NCI-H82 treated with DMSO at 0.1 percent for 48 hours (cell line): ENCODE measurements at regions not wholly inside any gene's neighbourhood (a gene's known extent, or its start where the extent isn't known, plus 50 kb on each side); places are given as distances from the start of the nearest gene placed in this dataset.

ENCODE experiments used
- DNase-seq: peaks from one replicate; lab custom pipeline; 2025; ENCODE audit not compliant: unreplicated experiment; lab: John Stamatoyannopoulos, UW

DNA sequence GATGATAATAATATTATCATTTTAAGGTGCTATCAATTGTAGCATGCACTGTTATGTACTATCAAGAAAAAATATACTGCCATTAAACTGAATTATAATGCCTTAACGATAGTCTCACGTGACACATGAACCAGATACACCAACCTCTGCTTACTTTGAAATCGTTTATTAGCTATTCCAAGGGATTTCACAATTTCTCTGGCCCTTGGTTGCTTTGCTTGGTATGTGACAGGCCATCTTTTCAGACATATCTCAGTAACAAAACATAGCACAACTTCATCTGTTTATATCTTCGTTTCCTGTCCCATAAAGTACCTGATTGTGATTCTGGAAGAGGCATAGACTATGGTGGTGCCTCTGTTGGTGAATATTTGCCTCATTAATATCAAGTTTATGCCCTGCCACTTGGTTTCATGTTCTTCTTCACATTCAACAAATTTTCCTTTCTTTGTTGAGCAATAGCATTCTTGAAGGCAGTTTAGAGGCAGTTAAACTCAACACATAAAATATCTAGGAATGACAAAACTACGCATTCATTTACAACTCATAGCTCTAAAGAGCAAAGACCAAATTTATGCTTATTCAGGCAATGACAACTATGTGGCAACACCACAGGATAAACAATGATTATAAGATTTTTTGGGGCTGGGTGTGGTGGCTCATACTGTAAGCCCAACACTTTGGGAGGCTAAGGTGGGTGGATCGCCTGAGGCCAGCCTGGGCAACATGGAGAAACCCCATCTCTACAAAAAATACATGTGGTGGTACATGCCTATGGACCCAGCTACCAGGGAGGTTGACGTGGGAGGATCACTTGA lies 84.3 kb downstream of the MCFD2 start:
- DNase-seq, result no peak

DNA sequence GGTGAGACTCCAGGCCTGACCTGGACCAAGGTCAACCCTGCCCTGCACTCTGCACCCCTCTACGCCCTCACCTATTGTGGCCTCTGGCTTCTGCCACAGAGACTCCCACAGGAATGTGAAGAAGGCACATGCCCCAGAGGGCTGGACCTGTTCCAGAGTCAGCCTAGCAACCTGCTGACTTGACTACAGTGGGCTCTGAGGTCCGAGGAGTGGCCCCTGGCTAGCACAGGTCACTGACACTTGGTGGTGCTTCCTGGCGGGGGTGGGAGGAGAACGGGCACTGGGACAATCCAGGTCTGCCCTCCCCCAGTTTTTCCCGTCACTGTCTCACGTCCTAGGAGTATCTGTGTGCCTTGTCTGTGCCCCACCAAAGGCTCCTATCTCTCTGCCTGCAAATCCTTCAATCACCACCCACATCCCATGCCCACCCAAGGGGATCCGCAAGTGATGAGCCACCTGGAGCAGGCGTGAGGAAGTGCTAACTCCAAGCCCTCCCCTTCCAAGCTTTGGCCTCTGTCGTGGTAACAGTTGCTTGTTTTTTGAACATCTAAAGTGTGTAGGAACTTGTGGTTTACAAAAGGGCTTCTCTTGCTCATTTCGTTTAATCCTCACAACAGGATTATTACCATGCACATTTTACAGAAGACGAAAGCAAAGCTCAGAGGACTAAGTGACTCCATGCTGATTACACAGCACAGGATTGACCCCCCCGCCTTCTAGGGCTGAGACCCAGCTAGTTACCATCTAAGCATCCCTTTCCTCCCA lies 86.2 kb downstream of the MCFD2 start:
- peak; percentile 68 for DNase-seq

DNA sequence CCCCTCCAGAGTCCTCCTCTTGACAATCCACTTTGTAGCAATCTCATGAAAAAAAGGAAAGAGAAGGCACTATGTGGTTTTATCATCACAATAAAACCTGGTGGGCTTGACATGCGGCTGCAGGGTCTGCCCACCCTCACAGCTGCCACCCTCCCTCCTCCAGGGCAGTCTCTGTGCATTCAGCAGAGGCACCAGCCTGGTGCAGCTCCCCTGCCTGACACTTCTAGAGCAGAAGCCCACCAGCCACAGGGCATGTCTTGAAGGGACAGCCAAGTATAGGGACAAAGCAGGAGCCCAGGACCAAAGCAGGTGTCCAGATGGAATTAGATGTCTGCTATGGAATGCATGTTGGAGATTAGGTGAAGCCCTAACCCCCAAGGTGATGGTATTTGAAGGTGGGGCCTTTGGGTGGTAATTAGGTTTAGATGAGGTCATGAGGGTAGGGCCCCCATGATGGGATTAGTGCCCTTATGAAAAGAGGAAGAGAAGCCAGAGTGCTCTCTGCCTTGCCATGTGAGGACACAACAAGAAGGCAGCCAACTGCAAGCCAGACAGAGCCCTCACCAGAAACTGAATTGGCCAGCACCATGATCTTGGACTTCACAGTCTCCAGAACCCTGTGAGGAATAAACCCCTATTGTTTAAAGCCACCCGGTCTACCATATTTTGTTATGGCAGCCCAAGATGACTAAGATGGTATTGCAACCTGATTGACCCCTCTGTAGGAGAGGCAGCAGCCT lies 86.9 kb downstream of the MCFD2 start:
- DNase-seq, result no peak

DNA sequence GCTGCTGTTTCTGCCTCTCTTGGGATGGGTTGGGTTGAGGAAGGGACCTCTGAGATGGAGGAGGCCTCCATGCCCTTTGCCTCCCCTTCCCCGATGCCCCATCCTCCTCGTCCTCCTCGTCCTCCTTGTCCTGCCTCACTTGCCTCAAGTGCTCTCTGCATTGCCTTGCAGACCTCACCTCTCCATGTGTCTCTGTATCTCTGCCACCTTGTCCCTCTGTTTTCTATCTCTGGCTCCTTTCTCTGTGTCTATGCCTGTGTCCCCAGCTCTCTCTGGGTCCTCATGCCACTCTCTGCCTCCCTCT lies 87.5 kb downstream of the MCFD2 start:
- no peak for DNase-seq

DNA sequence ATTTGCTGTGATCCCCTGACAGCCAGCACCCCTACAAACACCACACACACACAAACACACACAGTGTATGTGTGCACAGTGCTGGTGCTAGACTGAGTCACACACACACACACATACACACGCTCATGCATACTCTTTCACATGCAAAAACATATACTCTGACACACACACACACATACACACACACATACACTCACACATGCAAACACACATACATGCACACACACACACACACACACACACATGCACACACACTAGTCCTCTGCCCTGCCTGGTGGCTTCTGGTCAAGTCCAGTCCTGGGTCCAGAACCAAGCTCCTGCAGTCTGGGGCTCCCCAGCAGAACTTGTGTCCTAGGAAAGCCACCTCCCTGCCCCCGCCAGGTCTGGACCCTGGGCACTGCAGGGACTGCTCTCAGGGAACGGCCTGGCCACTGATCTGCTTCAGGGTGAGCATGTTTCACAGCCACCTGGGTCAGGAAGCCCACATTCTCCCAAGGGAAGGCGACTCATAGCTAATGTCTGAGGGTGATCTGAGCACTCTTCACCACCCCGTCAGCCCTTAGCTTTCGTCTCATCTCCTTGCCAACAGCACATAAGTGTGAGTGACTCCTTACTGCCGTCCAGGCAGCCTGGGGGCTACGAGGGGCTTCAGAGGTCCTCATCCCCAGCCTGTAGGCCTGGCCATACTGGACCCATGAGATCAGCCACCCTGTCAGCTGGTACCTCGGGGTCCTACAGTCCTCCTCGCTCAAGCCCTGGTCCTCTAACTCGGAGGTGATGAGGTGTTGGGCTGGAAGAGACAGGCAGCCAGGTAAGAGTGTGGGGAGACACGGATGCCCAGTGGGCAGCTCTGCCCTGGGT lies 88.1 kb downstream of the MCFD2 start:
- DNase-seq, result no peak

DNA sequence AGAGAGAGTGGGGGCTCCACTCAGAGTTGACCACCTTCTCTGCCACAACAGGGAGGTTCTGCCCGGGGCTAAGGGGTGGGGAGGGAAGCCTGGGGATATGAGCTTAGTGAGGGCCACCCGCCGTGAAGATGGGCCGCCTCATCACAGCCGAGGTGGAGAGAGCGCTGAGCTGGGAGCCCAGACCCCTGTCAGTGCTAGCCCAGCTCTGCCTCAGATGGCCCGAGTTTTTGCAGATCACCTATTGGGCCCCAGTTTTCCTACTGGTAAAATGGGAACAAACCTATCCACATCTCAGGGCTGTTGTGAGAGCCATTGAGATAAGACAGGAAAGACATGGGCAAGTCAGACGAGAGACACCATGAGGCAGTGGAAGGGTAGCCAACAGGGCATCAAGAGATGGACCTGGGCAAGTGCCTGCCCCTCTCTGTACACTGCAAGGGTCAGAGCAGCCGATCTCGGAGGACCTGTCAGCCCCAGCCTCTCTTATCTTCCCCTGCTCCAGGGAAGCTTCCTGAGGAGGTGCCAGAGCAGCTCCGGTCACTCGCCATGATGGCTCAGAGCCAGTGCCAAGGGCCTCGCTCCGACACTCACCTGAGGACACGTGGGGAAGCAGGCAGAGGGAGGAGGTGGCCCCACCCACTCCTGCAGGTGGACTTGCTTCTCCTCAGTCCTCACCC lies 88.9 kb downstream of the MCFD2 start:
- no peak for DNase-seq

DNA sequence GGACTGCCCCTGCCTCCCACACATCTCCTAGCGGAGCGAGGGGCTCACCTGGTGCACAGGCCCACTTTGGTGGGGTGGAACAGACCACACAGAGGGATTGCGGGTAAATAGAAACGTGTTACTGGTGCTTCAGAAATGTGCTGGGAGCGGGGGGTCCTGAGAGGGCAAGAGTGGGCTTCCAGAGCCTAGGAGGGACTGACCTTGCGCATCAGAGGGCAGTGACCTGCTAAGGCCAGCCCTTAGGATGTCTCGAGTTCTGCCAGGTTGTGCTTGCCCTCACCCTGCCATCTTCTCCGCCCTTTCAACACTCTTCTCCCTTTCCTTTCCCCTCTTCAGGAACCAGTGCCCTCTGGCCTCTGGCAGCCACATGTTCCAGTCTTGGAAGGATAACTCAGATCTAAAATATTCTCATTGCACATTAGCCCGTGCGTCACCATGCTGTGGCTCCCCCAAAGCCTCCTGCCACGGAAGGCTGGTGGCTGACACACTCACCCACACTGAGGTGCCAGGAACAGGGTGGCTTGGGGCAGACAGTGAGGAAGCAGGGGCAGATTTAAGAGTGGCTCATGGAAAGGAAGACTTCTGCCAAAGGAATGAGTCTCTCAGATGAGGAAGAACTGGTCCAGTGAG lies 89.6 kb downstream of the MCFD2 start:
- no peak for DNase-seq

GRCh38 chr2:46825231-46825938 lies 90.2 kb downstream of the MCFD2 start:
- no peak for DNase-seq

DNA sequence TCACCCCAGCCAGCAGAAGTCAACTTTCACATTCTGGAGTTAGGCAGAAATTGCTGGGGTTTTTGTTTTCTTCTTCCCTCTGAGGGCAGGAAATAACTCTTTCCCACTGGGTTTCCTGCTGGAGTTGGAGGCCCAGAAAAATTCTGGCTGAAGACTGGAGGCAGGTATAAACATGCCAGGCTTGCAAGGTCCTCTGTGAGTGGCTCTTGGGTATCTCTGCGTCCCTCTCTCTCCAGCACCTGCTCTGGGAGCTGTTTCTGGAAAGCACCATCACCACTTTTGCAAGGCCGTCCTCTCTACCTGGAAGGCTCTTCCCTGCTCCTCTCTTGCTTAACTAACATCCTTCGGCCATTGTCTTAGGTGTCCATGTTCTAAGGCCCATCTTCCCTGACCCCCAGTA lies 91.0 kb downstream of the MCFD2 start:
- no peak for DNase-seq

GRCh38 chr2:46821600-46821999 lies 94.0 kb downstream of the MCFD2 start:
- DNase-seq, result no peak

GRCh38 chr2:46818819-46819218 lies 96.8 kb downstream of the MCFD2 start:
- DNase-seq, result no peak

GRCh38 chr2:46818141-46818621 lies 97.4 kb downstream of the MCFD2 start:
- DNase-seq, result no peak

DNA sequence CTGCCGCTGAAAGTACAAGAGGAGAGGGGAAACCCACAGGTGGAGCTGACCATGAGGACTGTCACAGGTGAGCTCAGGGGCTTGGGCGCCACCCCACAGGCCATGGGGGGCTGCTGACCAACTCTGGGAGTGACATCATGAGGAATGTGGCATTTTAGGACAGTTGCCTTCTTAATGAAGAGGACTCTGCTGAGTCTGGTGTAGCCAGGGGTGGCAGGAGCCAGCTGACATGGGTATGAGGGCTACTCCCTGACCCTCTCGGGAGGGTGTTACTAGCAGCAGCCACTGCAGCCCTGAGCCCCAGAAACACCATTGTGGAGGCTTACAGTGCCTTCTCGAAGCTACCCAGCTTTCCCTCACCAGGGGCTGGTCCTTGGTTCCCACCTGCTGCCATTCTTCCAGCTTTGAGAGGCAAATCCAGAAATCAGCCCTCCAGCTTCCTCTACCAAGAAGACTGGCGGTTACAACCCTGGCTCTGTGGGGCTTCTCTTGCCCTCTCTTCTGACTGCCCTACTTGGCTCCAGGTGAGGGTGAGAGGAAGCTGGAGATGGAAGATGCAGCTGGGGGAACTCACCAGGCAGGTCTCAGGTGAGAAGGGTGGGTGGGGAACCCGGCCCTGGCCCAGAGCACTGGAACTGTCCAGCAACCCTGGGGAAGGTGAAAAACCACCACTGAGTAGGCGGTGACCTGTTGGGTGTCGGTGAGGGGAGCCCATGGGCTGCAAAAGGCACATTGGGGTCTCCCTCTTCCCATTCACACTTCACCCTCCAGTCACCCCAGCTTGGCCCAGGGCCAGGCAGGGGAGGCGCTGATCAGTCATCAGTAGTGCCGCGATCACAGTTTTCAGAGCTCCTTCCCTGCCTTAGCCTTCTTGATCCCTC lies 98.5 kb downstream of the MCFD2 start:
- no peak for DNase-seq

DNA sequence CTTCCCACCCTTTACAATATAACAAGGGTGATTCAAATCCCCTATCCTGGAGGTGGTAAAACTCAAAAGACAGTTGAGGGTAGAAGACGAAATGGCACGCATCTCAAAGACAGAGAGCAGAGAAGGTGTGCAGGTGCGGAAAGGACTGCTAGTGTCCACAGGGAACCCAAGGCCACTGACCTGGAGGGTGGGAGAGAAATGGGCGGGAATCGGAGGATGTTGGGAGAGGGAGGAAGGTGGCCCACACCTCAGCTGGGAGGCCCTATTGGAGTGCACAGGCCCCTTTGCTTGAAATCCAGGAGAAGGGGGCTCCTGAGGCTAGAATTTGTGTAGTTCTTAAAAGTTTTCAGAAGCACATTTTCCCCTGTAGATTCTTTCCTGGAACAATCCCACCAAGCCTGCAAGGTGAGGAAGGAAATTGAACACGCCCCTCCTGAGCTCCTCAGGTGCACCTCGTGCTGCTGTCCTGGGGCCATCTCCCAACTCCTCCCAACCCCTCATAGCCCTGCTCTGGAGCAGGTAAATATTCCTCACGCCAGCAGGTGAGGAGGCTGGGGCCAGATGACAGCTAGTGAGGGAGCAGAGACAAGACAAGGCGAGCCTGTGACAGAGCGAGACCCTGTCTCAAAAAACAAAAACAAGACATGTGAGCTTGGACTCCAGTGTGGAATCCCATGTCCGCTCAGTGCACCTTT lies 99.3 kb downstream of the MCFD2 start:
- no peak for DNase-seq

- no peak for DNase-seq
Observed at GRCh38 chr2:46815121-46815802, 100.3 kb downstream of the MCFD2 start.

DNA sequence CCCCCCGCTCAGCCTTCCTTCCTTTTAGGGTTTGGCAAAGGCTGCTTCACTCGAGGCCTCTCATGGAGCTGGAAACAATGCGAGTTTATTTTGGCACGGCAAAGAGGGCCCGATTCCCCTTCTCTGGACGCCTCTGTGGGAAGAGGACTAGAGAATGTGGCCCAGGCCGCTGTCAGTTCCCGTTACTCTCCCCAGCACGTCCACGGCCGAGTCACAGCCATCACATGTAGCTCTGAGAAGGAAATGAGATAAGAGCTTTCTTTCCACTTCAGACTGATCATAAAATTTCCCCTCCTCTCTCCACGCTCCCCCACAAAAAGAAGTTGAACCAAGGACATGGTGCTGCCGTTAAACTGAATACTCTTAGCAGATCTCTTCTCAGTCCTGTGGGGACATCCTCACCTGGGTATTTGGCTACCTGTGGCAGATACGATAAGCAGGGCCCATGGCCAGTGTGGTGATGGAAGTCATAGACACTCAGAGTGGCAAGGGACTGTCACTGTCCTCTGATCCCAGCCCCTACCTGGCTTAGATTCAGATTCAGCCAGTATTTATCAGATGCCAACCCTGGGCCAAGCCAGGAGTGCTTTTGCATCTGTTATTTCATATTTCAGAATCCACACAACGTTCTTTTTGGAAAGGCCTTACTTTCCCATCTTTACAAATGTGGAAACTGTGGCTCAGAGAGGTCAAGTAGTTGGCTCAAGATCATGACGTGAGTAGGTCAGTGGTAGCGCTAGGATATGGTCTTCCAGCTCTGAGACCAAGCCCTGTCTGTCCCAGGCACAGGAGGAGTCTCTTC lies 101.2 kb downstream of the MCFD2 start:
- no peak for DNase-seq
